Pancreas (tissue), 10 donors: ENCODE measurements at regions not wholly inside any gene's neighbourhood (a gene's known extent, or its start where the extent isn't known, plus 50 kb on each side); places are given as distances from the start of the nearest gene placed in this dataset.

Experiments used
- ATAC-seq, 4 donors: fragments of 200-7000 bp; cut with Tn5 transposase; one replicate each; pipeline versions ENCODE4 v1.8.0 to v1.9.1; 2020; ENCODE audit warnings: mild to moderate bottlenecking in 4 of 4, moderate library complexity in 4 of 4
- DNase-seq, 6 donors: peaks; one replicate each; pipeline ENCODE4 v3.0.0-alpha.2; 2020
- FAIRE-seq: peaks from 2 replicates; lab custom pipeline; 2012; peaks lifted over from hg19 to GRCh38; lab: Jason Lieb, UNC
- H3K27ac ChIP-seq, 4 donors: fragments of 200-600 bp; sonication (generic); 1 replicate in 3 of 4; 2 replicates in 1 of 4; pipeline versions ENCODE4 v1.5.0 to v1.8.0; 2020
- H3K27me3 ChIP-seq, 4 donors: fragments of 200-600 bp; one replicate each; pipeline ENCODE4 v1.8.0; 2021
- H3K36me3 ChIP-seq, 3 donors: fragments of 200-600 bp; sonication (generic) in 1 of 3; one replicate each; pipeline versions ENCODE4 v1.5.0 to v1.8.0; 2020 to 2021
- H3K4me1 ChIP-seq, 3 donors: fragments of 200-600 bp; one replicate each; pipeline ENCODE4 v1.8.0; 2021
- H3K4me3 ChIP-seq, 4 donors: fragments of 200-600 bp; sonication (generic) in 2 of 4; one replicate each; pipeline versions ENCODE4 v1.5.0 to v1.8.0; 2020 to 2021
- H3K9me3 ChIP-seq, 4 donors: fragments of 200-600 bp; one replicate each; pipeline ENCODE4 v1.8.0; 2021
- CTCF ChIP-seq, 4 donors: fragments of 200-600 bp; sonication (generic) in 3 of 4; IDR thresholded peaks; one replicate each; pipeline versions ENCODE4 v1.5.0 to v1.8.0; 2021; ENCODE audit warnings: antibody characterized with exemption in 4 of 4
- WGBS, 2 donors: extraction: QIAGEN DNeasy Blood & Tissue Kit; methylation state at CpG; one replicate each; pipeline ENCODE4 v1.1.7; 2013; 5-methylcytosine and 5-hydroxymethylcytosine counted together
- intact Hi-C, 3 donors: fragments of 100-400 bp; cut with DNase I; formaldehyde crosslinking; loops; one replicate each; pipeline versions ENCODE4 v1.11.1 to v1.14.2; 2022
- donor health status: healthy with polysubstance abuse.
- donor health status: DM: no; HTN: no; CAD: no; lungs with moderate emphysema.
- donor health status: DM: no; HTN: no; CAD: no.
- donor health status: control.
- donor health status: control.
- donor health status: Bipolar disorder and iron deficiency.
- donor health status: DM: yes; HTN: yes; CAD: no.
- donor health status: DM: no; HTN: no; CAD: no.
- donor health status: DM: no; HTN: no; CAD: no.
- donor health status: DM: yes; HTN: yes; CAD: no.

- no peak for TF ChIP-seq CTCF (IDR thresholded peaks at IDR 0.05)
- DNase-seq = no peak
Observed at GRCh38 chr6:159353193-159353592, 184.0 kb downstream of the FNDC1 start.

GRCh38 chr6:159351707-159352106 lies 182.5 kb downstream of the FNDC1 start:
- Histone ChIP-seq H3K4me3 (no peak overlapping the region), H3K9me3 (no peaks in the 10 kb centered on the region), H3K27ac (no peak overlapping the region), H3K36me3 (no peaks in the 10 kb centered on the region), H3K27me3 (no peaks in the 10 kb centered on the region), H3K4me1 (no peaks in the 10 kb centered on the region)
- ATAC-seq = no peak
- intact Hi-C loops = no loop called here
- no peak for FAIRE-seq
- DNase-seq = no peak
- TF ChIP-seq CTCF (IDR thresholded peaks at IDR 0.05) = no peak

More at GRCh38 chr6:159353193-159353592, 184.0 kb downstream of the FNDC1 start:
- Histone ChIP-seq H3K4me3 (no peak overlapping the region), H3K9me3 (no peaks in the 10 kb centered on the region), H3K36me3 (no peaks in the 10 kb centered on the region), H3K27ac (no peak overlapping the region), H3K4me1 (no peaks in the 10 kb centered on the region), H3K27me3 (no peaks in the 10 kb centered on the region)
- WGBS, 2 donors = 57 to 65% methylated on average over 3 of the region's 3 CpGs
- intact Hi-C loops = no loop called here
- FAIRE-seq (no peak), ATAC-seq (no peak)

GRCh38 chr6:159349915-159350314 lies 180.7 kb downstream of the FNDC1 start:
- intact Hi-C loops = no loop called here
- H3K27ac ChIP-seq = no peak overlapping the region
- FAIRE-seq = no peak
- no peaks in the 10 kb centered on the region for H3K36me3 ChIP-seq
- no peaks in the 10 kb centered on the region for H3K4me1 ChIP-seq
- H3K9me3 ChIP-seq = no peaks in the 10 kb centered on the region
- no peak for ATAC-seq
- no peaks in the 10 kb centered on the region for H3K27me3 ChIP-seq
- DNase-seq = no peak
- no peak overlapping the region for H3K4me3 ChIP-seq
- TF ChIP-seq CTCF (IDR thresholded peaks at IDR 0.05) = no peak
- WGBS, 2 donors = 46 to 60% methylated on average over 4 of the region's 4 CpGs

GRCh38 chr6:159343709-159344108 lies 174.5 kb downstream of the FNDC1 start:
- H3K27me3 ChIP-seq = no peaks in the 10 kb centered on the region
- H3K36me3 ChIP-seq = no peaks in the 10 kb centered on the region
- H3K4me1 ChIP-seq = no peaks in the 10 kb centered on the region
- ATAC-seq (no peak), FAIRE-seq (no peak), DNase-seq (no peak)
- intact Hi-C loops = no loop called here
- WGBS, 2 donors = 40 to 47% methylated on average over 1 of the region's 1 CpG
- H3K9me3 ChIP-seq = no peaks in the 10 kb centered on the region
- H3K4me3 ChIP-seq = no peak overlapping the region
- no peak for TF ChIP-seq CTCF (IDR thresholded peaks at IDR 0.05)
- H3K27ac ChIP-seq = no peak overlapping the region

GRCh38 chr6:159342146-159342545 lies 172.9 kb downstream of the FNDC1 start:
- intact Hi-C loops = no loop called here
- ATAC-seq (no peak), FAIRE-seq (no peak), DNase-seq (no peak)
- Histone ChIP-seq H3K27ac (no peak overlapping the region), H3K9me3 (no peaks in the 10 kb centered on the region), H3K4me1 (no peaks in the 10 kb centered on the region), H3K27me3 (no peaks in the 10 kb centered on the region), H3K36me3 (no peaks in the 10 kb centered on the region), H3K4me3 (no peak overlapping the region)
- no peak for TF ChIP-seq CTCF (IDR thresholded peaks at IDR 0.05)
- 41 to 46% methylated on average over 2 of the region's 2 CpGs for WGBS, 2 donors
